Calu3 (cell line): ENCODE measurements at regions not wholly inside any gene's neighbourhood (a gene's known extent, or its start where the extent isn't known, plus 50 kb on each side); places are given as distances from the start of the nearest gene placed in this dataset.
"Not testable (repeated sequence)": the region's sequence is repeated elsewhere in the genome, so short reads cannot be mapped to it uniquely, and the experiment has no call there.

Experiments used
- BruUV-seq: library from RNA; stranded (reverse); fragments of 400-500 nt; replicated peaks from 2 replicates; lab custom pipeline; 2021; lab: Mats Ljungman, UMichigan
- CTCF ChIA-PET: fragments of 300-600 bp; sonication (Branson Sonifier 250); formaldehyde crosslinking; loops from one replicate; lab custom pipeline; 2022; ENCODE audit warnings: antibody characterized with exemption; lab: Charles Lee
- DNase-seq: peaks from one replicate; pipeline ENCODE4 v3.0.0; 2022
- H3K27ac Mint-ChIP-seq: one replicate; pipeline ENCODE4 v1.8.0; 2022; ENCODE audit warnings: mixed read lengths; ENCODE audit not compliant: unreplicated experiment
- H3K27me3 Mint-ChIP-seq: one replicate; pipeline ENCODE4 v1.8.0; 2022; ENCODE audit warnings: mixed read lengths; ENCODE audit not compliant: unreplicated experiment
- H3K36me3 Mint-ChIP-seq: one replicate; pipeline ENCODE4 v1.8.0; 2022; ENCODE audit warnings: mild to moderate bottlenecking, moderate library complexity, mixed read lengths; ENCODE audit not compliant: insufficient read depth, unreplicated experiment
- H3K4me1 Mint-ChIP-seq: one replicate; pipeline ENCODE4 v1.8.0; 2022; ENCODE audit warnings: mild to moderate bottlenecking, low read depth, mixed read lengths; ENCODE audit not compliant: unreplicated experiment
- H3K4me3 Mint-ChIP-seq: one replicate; pipeline ENCODE4 v1.8.0; 2022; ENCODE audit warnings: mild to moderate bottlenecking, low read depth, moderate library complexity, mixed read lengths; ENCODE audit not compliant: unreplicated experiment
- H3K9me3 Mint-ChIP-seq: one replicate; pipeline ENCODE4 v1.8.0; 2022; ENCODE audit warnings: low read depth, mixed read lengths; ENCODE audit not compliant: unreplicated experiment
- CTCF ChIP-seq: fragments of 200-600 bp; IDR thresholded peaks from one replicate; pipeline ENCODE4 v1.8.0; 2022; ENCODE audit warnings: antibody characterized with exemption; ENCODE audit not compliant: unreplicated experiment
- intact Hi-C: fragments of 100-400 bp; cut with micrococcal nuclease; formaldehyde crosslinking; loops from one replicate; pipeline ENCODE4 v1.10.0; 2022; ENCODE audit not compliant: unreplicated experiment

- H3K27ac Mint-ChIP-seq = no peak overlapping the region
- CTCF ChIA-PET = no interaction called here
- no TSS peak for BruUV-seq
- no peaks in the 10 kb centered on the region for H3K9me3 Mint-ChIP-seq
- H3K36me3 Mint-ChIP-seq = no peaks in the 10 kb centered on the region
- intact Hi-C loops = no loop called here
- H3K4me3 Mint-ChIP-seq = no peak overlapping the region
- no peaks in the 10 kb centered on the region for H3K4me1 Mint-ChIP-seq
- no peaks in the 10 kb centered on the region for H3K27me3 Mint-ChIP-seq
- TF ChIP-seq CTCF = no peak
- DNase-seq = no peak
Observed at GRCh38 chr10:109770663-109771062, 152.6 kb downstream of the XPNPEP1 start.

GRCh38 chr10:109769966-109770365 is 153.3 kb downstream of the XPNPEP1 start:
- intact Hi-C loops = no loop called here
- CTCF ChIA-PET = no interaction called here
- Mint-ChIP-seq H3K4me3 (no peak overlapping the region), H3K9me3 (no peaks in the 10 kb centered on the region), H3K36me3 (no peaks in the 10 kb centered on the region), H3K27me3 (no peaks in the 10 kb centered on the region), H3K27ac (no peak overlapping the region), H3K4me1 (no peaks in the 10 kb centered on the region)
- BruUV-seq = no TSS peak
- no peak for DNase-seq
- no peak for TF ChIP-seq CTCF

- H3K27me3 Mint-ChIP-seq = no peaks in the 10 kb centered on the region
- intact Hi-C loops = no loop called here
- no TSS peak for BruUV-seq
- H3K4me1 Mint-ChIP-seq = no peaks in the 10 kb centered on the region
- H3K4me3 Mint-ChIP-seq = no peak overlapping the region
- H3K27ac Mint-ChIP-seq = no peak overlapping the region
- no peaks in the 10 kb centered on the region for H3K9me3 Mint-ChIP-seq
- no peak for TF ChIP-seq CTCF
- CTCF ChIA-PET = no interaction called here
- DNase-seq = no peak
- no peaks in the 10 kb centered on the region for H3K36me3 Mint-ChIP-seq
Observed at GRCh38 chr10:109765838-109766237, 157.5 kb downstream of the XPNPEP1 start.

- intact Hi-C loops = no loop called here
- no peaks in the 10 kb centered on the region for H3K4me1 Mint-ChIP-seq
- DNase-seq = no peak
- H3K4me3 Mint-ChIP-seq = no peak overlapping the region
- CTCF ChIA-PET = no interaction called here
- no peaks in the 10 kb centered on the region for H3K36me3 Mint-ChIP-seq
- TF ChIP-seq CTCF = no peak
- H3K27ac Mint-ChIP-seq = no peak overlapping the region
- H3K9me3 Mint-ChIP-seq = no peaks in the 10 kb centered on the region
- no TSS peak for BruUV-seq
- H3K27me3 Mint-ChIP-seq = no peaks in the 10 kb centered on the region
Observed at GRCh38 chr10:109762555-109762954, 160.8 kb downstream of the XPNPEP1 start.

GRCh38 chr10:109757670-109758069 is 165.6 kb downstream of the XPNPEP1 start:
- H3K9me3 Mint-ChIP-seq, H3K27ac Mint-ChIP-seq, H3K27me3 Mint-ChIP-seq, intact Hi-C loops, H3K4me3 Mint-ChIP-seq, BruUV-seq, H3K4me1 Mint-ChIP-seq, CTCF ChIA-PET, H3K36me3 Mint-ChIP-seq, DNase-seq: not testable (repeated sequence)
